KBM-7 (cell line): ENCODE measurements at regions not wholly inside any gene's neighbourhood (a gene's known extent, or its start where the extent isn't known, plus 50 kb on each side); places are given as distances from the start of the nearest gene placed in this dataset.

Source experiments
- DNase-seq: peaks from one replicate; pipeline ENCODE4 v3.0.0-alpha.2; 2015
- in situ Hi-C: fragments of 300-500 bp; cut with MboI; formaldehyde crosslinking; loops from 2 replicates; pipeline ENCODE4 v1.14.3; 2020; ENCODE audit warnings: low sequenced_read_pairs, low pct_unique_long_range_greater_than_20kb, mixed read lengths

- DNase-seq = no peak
- in situ Hi-C loops = no loop called here
Observed at GRCh38 chr3:178454726-178455125, 81.5 kb upstream of the KCNMB2 start.

GRCh38 chr3:178455226-178455625, 81.0 kb upstream of the KCNMB2 start:
- in situ Hi-C loops = no loop called here
- DNase-seq = no peak

GRCh38 chr3:178455946-178456345, 80.3 kb upstream of the KCNMB2 start:
- in situ Hi-C loops = no loop called here
- DNase-seq = no peak

- in situ Hi-C loops = no loop called here
- DNase-seq = no peak
Observed at GRCh38 chr3:178456621-178457285, 79.5 kb upstream of the KCNMB2 start.

- no peak for DNase-seq
- in situ Hi-C loops = no loop called here
Observed at GRCh38 chr3:178457511-178457910, 78.7 kb upstream of the KCNMB2 start.

GRCh38 chr3:178458313-178459037, 77.8 kb upstream of the KCNMB2 start:
- in situ Hi-C loops = no loop called here
- no peak for DNase-seq

- in situ Hi-C loops = no loop called here
- DNase-seq = no peak
Observed at GRCh38 chr3:178459038-178459410, 77.2 kb upstream of the KCNMB2 start.

- DNase-seq = no peak
- in situ Hi-C loops = no loop called here
Observed at GRCh38 chr3:178465260-178466180, 70.7 kb upstream of the KCNMB2 start.

- no peak for DNase-seq
- in situ Hi-C loops = no loop called here
Observed at GRCh38 chr3:178472941-178473340, 63.3 kb upstream of the KCNMB2 start.

- in situ Hi-C loops = no loop called here
- no peak for DNase-seq
Observed at GRCh38 chr3:178474526-178474925, 61.7 kb upstream of the KCNMB2 start.

GRCh38 chr3:178475062-178475461, 61.2 kb upstream of the KCNMB2 start:
- no peak for DNase-seq
- in situ Hi-C loops = no loop called here

GRCh38 chr3:178476886-178477285, 59.4 kb upstream of the KCNMB2 start:
- in situ Hi-C loops = no loop called here
- no peak for DNase-seq

- in situ Hi-C loops = no loop called here
- no peak for DNase-seq
Observed at GRCh38 chr3:178479446-178479845, 56.8 kb upstream of the KCNMB2 start.

GRCh38 chr3:178479860-178480259, 56.4 kb upstream of the KCNMB2 start:
- DNase-seq = no peak

GRCh38 chr3:178480274-178480673, 56.0 kb upstream of the KCNMB2 start:
- in situ Hi-C loops = no loop called here
- DNase-seq = no peak

More at GRCh38 chr3:178479860-178480259, 56.4 kb upstream of the KCNMB2 start:
- in situ Hi-C loops = no loop called here

- no peak for DNase-seq
- in situ Hi-C loops = no loop called here
Observed at GRCh38 chr3:178480795-178481194, 55.4 kb upstream of the KCNMB2 start.

- in situ Hi-C loops = no loop called here
- DNase-seq = no peak
Observed at GRCh38 chr3:178482981-178483380, 53.3 kb upstream of the KCNMB2 start.

- DNase-seq = no peak
Observed at GRCh38 chr3:178483704-178484103, 52.5 kb upstream of the KCNMB2 start.

GRCh38 chr3:178485756-178486155, 50.5 kb upstream of the KCNMB2 start:
- DNase-seq = no peak
- in situ Hi-C loops = no loop called here

More at GRCh38 chr3:178483704-178484103, 52.5 kb upstream of the KCNMB2 start:
- in situ Hi-C loops = no loop called here
